H9 (cell line): ENCODE measurements at regions not wholly inside any gene's neighbourhood (a gene's known extent, or its start where the extent isn't known, plus 50 kb on each side); places are given as distances from the start of the nearest gene placed in this dataset.

Experiments
- DNase-seq: peaks from one replicate; pipeline ENCODE4 v3.0.0-alpha.2; 2017
- H2AFZ ChIP-seq: one replicate; pipeline ENCODE4 v1.6.1; 2013; ENCODE audit warnings: mild to moderate bottlenecking, low read length, control low read depth, moderate library complexity
- H2AK5ac ChIP-seq: 2 replicates; pipeline ENCODE4 v1.6.1; 2013; ENCODE audit warnings: low read length, control low read depth, mixed read lengths; ENCODE audit not compliant: insufficient read length
- H2BK120ac ChIP-seq: one replicate; pipeline ENCODE4 v1.6.1; 2013; ENCODE audit warnings: low read depth, mild to moderate bottlenecking, low read length, control low read depth, inconsistent platforms; ENCODE audit not compliant: poor library complexity, severe bottlenecking
- H2BK12ac ChIP-seq: 2 replicates; pipeline ENCODE4 v1.6.1; 2013; ENCODE audit warnings: low read length, control low read depth, mixed read lengths, low read depth; ENCODE audit not compliant: insufficient read length
- H2BK15ac ChIP-seq: 2 replicates; pipeline ENCODE4 v1.6.1; 2013; ENCODE audit warnings: low read depth, low read length, control low read depth
- H2BK20ac ChIP-seq: one replicate; pipeline ENCODE4 v1.6.1; 2013; ENCODE audit warnings: low read depth, mild to moderate bottlenecking, low read length, control low read depth, inconsistent platforms; ENCODE audit not compliant: poor library complexity, severe bottlenecking
- H2BK5ac ChIP-seq: 2 replicates; pipeline ENCODE4 v1.6.1; 2013; ENCODE audit warnings: low read length, control low read depth, mixed read lengths; ENCODE audit not compliant: insufficient read length
- H3K14ac ChIP-seq: 2 replicates; pipeline ENCODE4 v1.6.1; 2013; ENCODE audit warnings: low read length, control low read depth; ENCODE audit not compliant: insufficient read depth
- H3K18ac ChIP-seq: 2 replicates; pipeline ENCODE4 v1.6.1; 2013; ENCODE audit warnings: low read depth, mild to moderate bottlenecking, mixed read lengths, low read length, control low read depth; ENCODE audit not compliant: insufficient read length
- H3K23ac ChIP-seq: 2 replicates; pipeline ENCODE4 v1.6.1; 2013; ENCODE audit warnings: low read length, control low read depth, mixed read lengths, low read depth; ENCODE audit not compliant: insufficient read length
- H3K23me2 ChIP-seq: 2 replicates; pipeline ENCODE4 v1.6.1; 2013; ENCODE audit warnings: low read depth, mild to moderate bottlenecking, mixed read lengths, low read length, control low read depth; ENCODE audit not compliant: insufficient read length, poor library complexity, severe bottlenecking
- H3K27ac ChIP-seq: 2 replicates; pipeline ENCODE4 v1.5.1; 2013; ENCODE audit warnings: low read length, control low read depth, mixed read lengths, low read depth; ENCODE audit not compliant: insufficient read length
- H3K27me3 ChIP-seq: 2 replicates; pipeline ENCODE4 v1.6.1; 2013; ENCODE audit warnings: low read length, control low read depth, inconsistent platforms; ENCODE audit not compliant: insufficient read depth
- H3K4ac ChIP-seq: 2 replicates; pipeline ENCODE4 v1.6.1; 2013; ENCODE audit warnings: low read depth, mild to moderate bottlenecking, control low read depth, inconsistent platforms, low read length, moderate library complexity
- H3K4me1 ChIP-seq: 2 replicates; pipeline ENCODE4 v1.6.1; 2013; ENCODE audit warnings: low read length, control low read depth, inconsistent platforms; ENCODE audit not compliant: insufficient read depth
- H3K4me2 ChIP-seq: 2 replicates; pipeline ENCODE4 v1.6.1; 2013; ENCODE audit warnings: low read length, control low read depth, mixed read lengths; ENCODE audit not compliant: insufficient read length, insufficient read depth
- H3K56ac ChIP-seq: 2 replicates; pipeline ENCODE4 v1.6.1; 2013; ENCODE audit warnings: low read depth, mild to moderate bottlenecking, mixed read lengths, low read length, control low read depth; ENCODE audit not compliant: insufficient read length
- H3K79me1 ChIP-seq: 2 replicates; pipeline ENCODE4 v1.6.1; 2013; ENCODE audit warnings: low read depth, mild to moderate bottlenecking, moderate library complexity, low read length, control low read depth, inconsistent platforms; ENCODE audit not compliant: insufficient read depth, poor library complexity, severe bottlenecking
- H3K79me2 ChIP-seq: 2 replicates; pipeline ENCODE4 v1.6.1; 2013; ENCODE audit warnings: low read length, control low read depth, inconsistent platforms; ENCODE audit not compliant: insufficient read depth
- H3K9ac ChIP-seq: 2 replicates; pipeline ENCODE4 v1.6.1; 2013; ENCODE audit warnings: low read length, control low read depth, mixed read lengths; ENCODE audit not compliant: insufficient read length; ENCODE audit errors: extremely low read depth
- H3K9me3 ChIP-seq: one replicate; pipeline ENCODE4 v1.6.1; 2013; ENCODE audit warnings: low read depth, low read length, inconsistent platforms; ENCODE audit not compliant: control insufficient read depth
- H3T11ph ChIP-seq: one replicate; pipeline ENCODE4 v1.6.1; 2013; ENCODE audit warnings: mild to moderate bottlenecking, low read length, control low read depth, inconsistent platforms
- H4K20me1 ChIP-seq: one replicate; pipeline ENCODE4 v1.6.1; 2013; ENCODE audit not compliant: control insufficient read depth, insufficient read length, insufficient read depth
- H4K5ac ChIP-seq: 2 replicates; pipeline ENCODE4 v1.6.1; 2013; ENCODE audit warnings: low read depth, mild to moderate bottlenecking, mixed read lengths, low read length, control low read depth; ENCODE audit not compliant: insufficient read length
- H4K8ac ChIP-seq: replicated peaks from 2 replicates; pipeline ENCODE4 v1.6.1; 2013; ENCODE audit warnings: low read length, control low read depth, mixed read lengths, low read depth; ENCODE audit not compliant: insufficient read length
- H4K91ac ChIP-seq: 2 replicates; pipeline ENCODE4 v1.6.1; 2013; ENCODE audit warnings: low read depth, mild to moderate bottlenecking, moderate library complexity, mixed read lengths, low read length, control low read depth; ENCODE audit not compliant: insufficient read length
- H3K27ac Mint-ChIP-seq, 3 experiments: 2 replicates in 2 of 3; 3 replicates in 1 of 3; pipeline ENCODE4 v1.8.0; 2020 to 2021; ENCODE audit warnings: mixed read lengths in 3 of 3, mild to moderate bottlenecking in 1 of 3, moderate library complexity in 1 of 3
- H3K27me3 Mint-ChIP-seq: 2 replicates; pipeline ENCODE4 v1.8.0; 2021; ENCODE audit warnings: low read depth, mild to moderate bottlenecking, moderate library complexity, mixed read lengths
- H3K36me3 Mint-ChIP-seq, 3 experiments: 2 replicates in 2 of 3; 3 replicates in 1 of 3; pipeline ENCODE4 v1.8.0; 2020 to 2021; ENCODE audit warnings: low read depth in 3 of 3, mixed read lengths in 3 of 3; ENCODE audit not compliant: insufficient read depth in 1 of 3
- H3K4me1 Mint-ChIP-seq, 2 experiments: 2 replicates each; pipeline ENCODE4 v1.8.0; 2020; ENCODE audit warnings: mixed read lengths in 2 of 2
- H3K4me3 Mint-ChIP-seq, 2 experiments: 2 replicates in 1 of 2; 3 replicates in 1 of 2; pipeline ENCODE4 v1.8.0; 2020 to 2021; ENCODE audit warnings: mild to moderate bottlenecking in 2 of 2, mixed read lengths in 2 of 2, moderate library complexity in 1 of 2
- H3K9me3 Mint-ChIP-seq, 2 experiments: 2 replicates in 1 of 2; 3 replicates in 1 of 2; pipeline ENCODE4 v1.8.0; 2020; ENCODE audit warnings: mild to moderate bottlenecking in 2 of 2, mixed read lengths in 2 of 2, moderate library complexity in 1 of 2
- TF ChIP-seq, protein P1 (sequence below): fragments of 200-600 bp; sonication (generic); conservative IDR thresholded peaks from 3 replicates; pipeline ENCODE4 v1.8.0; 2021; ENCODE audit warnings: antibody characterized with exemption, mild to moderate bottlenecking

- Histone ChIP-seq H4K8ac (no peak overlapping the region), H3K9ac (no peak overlapping the region), H3K23me2 (no peaks in the 10 kb centered on the region), H3K18ac (no peak overlapping the region), H3T11ph (no peak overlapping the region), H3K9me3 (peaks cover 7% of the 10 kb centered on the region), H3K23ac (no peak overlapping the region), H3K14ac (no peak overlapping the region), H3K4me1 (no peaks in the 10 kb centered on the region), H2AFZ (no peak overlapping the region), H4K5ac (no peak overlapping the region), H4K20me1 (no peaks in the 10 kb centered on the region), H3K4ac (no peak overlapping the region), H2BK15ac (no peak overlapping the region), H2BK120ac (no peak overlapping the region), H3K79me2 (no peaks in the 10 kb centered on the region), H3K27ac (no peak overlapping the region), H4K91ac (no peak overlapping the region), H3K79me1 (no peaks in the 10 kb centered on the region), H3K4me2 (no peak overlapping the region), H3K56ac (no peak overlapping the region), H2AK5ac (no peak overlapping the region), H2BK5ac (no peak overlapping the region), H2BK20ac (no peak overlapping the region), H2BK12ac (no peak overlapping the region), H3K27me3 (no peaks in the 10 kb centered on the region)
- Mint-ChIP-seq H3K27ac (no peak overlapping the region), H3K9me3 (peaks cover 25 to 32% of the 10 kb centered on the region in 2 experiments), H3K4me1 (no peaks in the 10 kb centered on the region), H3K36me3 (peaks cover 0 to 6% (median 2%) of the 10 kb centered on the region in 3 experiments; a peak in 4 of 7 replicates), H3K27me3 (peaks cover 18% of the 10 kb centered on the region), H3K4me3 (no peak overlapping the region)
- no peak for DNase-seq
- TF ChIP-seq, protein P1, sequence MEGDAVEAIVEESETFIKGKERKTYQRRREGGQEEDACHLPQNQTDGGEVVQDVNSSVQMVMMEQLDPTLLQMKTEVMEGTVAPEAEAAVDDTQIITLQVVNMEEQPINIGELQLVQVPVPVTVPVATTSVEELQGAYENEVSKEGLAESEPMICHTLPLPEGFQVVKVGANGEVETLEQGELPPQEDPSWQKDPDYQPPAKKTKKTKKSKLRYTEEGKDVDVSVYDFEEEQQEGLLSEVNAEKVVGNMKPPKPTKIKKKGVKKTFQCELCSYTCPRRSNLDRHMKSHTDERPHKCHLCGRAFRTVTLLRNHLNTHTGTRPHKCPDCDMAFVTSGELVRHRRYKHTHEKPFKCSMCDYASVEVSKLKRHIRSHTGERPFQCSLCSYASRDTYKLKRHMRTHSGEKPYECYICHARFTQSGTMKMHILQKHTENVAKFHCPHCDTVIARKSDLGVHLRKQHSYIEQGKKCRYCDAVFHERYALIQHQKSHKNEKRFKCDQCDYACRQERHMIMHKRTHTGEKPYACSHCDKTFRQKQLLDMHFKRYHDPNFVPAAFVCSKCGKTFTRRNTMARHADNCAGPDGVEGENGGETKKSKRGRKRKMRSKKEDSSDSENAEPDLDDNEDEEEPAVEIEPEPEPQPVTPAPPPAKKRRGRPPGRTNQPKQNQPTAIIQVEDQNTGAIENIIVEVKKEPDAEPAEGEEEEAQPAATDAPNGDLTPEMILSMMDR, result no peak
Measured at GRCh38 chr2:20929721-20930120, 106.8 kb upstream of the LDAH start.
